ENCODE measurements at regions not wholly inside any gene's neighbourhood (a gene's known extent, or its start where the extent isn't known, plus 50 kb on each side); places are given as distances from the start of the nearest gene placed in this dataset.
"Not testable (repeated sequence)": the region's sequence is repeated elsewhere in the genome, so short reads cannot be mapped to it uniquely, and the experiment has no call there.

DNA sequence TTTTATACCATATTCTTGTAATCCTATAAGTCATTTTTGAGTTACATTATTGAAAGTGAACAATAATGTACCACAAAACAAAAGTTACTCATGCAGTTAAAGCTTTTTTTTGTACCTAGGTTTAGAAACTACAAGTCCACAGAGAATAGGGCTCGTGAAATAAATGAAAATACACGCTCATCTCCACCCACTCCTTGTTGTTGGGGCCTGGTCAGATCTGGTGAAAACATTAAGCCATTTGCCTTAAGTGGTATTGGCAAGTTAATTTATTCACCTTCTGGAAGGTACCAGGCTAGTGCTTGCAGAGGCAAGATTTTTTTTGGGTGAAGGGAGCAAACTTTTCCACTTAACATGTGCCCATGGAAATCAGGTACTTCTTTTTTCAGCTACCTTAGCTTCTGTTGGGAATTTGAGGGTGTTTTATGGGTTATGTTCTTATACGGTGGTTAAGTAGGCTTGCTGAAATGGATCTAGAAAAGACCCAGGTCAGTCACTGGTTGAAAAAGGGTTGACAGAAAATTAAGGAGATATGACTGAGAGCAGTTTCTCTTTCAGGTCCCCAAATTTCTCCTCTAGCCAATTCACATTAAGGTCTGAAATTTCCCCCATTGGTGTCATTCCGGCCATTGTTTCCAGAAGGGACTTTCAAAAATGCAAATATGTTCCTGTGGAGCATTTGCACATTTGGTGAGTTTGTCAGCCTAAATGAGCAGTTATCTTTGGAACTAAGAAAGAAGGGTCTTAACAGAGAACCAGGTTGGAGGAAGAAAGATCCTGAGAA lies 143.3 kb downstream of the KCNRG start:
- DNase-seq = no peak

DNA sequence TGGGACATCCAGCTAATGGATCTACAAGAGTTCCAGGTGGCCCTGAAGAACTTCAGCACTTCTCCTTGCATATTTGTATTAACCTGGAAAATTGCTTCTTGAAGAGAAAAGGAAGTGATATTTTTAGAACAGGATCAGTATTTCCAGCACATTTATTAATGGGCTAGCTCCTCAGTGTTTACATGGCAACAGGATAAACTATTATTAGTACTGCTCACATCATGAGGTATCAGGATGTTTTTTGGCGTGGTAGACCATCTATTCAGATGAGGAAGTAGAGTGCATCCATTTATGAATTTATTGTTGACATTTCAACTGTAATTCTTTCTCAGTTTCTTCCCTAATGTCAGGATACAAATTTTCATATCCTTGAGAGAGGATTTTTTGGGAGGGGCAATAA lies 144.4 kb downstream of the KCNRG start:
- no peak for DNase-seq

DNA sequence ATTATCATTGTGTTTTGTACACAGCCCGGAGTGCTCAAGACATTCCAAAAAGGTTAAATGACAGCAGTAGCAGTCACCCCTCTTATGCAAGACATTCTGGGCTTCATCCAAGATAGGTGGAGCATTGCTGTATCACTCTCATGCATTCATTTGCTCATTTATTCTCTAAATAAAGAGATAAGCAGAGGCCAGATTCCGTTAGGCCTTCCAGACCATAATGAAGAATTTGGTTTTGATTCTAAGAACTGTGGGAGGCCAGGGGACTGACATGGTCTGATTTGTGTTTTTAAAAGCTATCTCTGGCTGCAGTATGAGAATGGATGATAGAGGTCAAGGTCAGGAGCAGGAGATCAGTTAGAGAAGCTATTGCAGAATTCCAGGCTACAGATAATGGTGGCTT lies 145.8 kb downstream of the KCNRG start:
- no peak for DNase-seq

DNA sequence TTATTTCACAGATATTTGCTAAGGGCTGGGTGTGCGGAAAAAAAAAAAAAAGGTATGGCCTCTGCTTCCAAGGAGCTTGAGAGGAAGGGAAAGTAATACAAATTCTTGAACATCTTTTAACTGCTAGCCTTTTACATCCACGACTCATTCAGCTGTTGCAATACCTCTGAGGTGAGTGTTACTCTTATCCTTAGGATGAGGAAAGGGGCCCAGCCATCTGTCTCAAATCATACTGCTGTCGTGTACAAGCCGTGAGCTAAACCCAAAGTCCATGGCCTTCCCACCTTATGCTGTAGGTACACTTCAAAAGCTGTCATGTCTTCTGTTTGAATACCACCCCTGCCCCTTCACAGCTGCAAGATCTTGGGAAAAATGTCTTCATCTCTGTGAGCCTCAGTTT lies 146.8 kb downstream of the KCNRG start:
- DNase-seq = no peak

DNA sequence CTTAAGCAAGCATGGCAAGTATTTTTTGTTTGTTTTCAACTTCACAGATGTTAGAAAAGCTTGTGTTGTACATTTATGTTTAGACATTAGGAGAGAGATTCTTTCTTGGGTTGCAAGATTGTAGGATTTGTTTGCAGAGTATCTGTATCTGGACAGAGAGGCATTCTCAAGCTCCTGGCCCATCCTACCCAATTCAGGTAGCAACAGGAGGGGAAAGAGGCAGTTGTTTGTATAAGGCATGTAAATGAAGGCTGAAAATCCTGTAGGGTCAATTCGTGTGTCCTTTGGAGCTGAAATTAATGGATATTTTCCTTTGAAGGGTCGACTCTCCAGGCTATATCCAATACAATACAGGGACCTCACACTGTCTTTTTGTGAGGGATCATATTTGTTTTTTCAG lies 147.3 kb downstream of the KCNRG start:
- no peak for DNase-seq

DNA sequence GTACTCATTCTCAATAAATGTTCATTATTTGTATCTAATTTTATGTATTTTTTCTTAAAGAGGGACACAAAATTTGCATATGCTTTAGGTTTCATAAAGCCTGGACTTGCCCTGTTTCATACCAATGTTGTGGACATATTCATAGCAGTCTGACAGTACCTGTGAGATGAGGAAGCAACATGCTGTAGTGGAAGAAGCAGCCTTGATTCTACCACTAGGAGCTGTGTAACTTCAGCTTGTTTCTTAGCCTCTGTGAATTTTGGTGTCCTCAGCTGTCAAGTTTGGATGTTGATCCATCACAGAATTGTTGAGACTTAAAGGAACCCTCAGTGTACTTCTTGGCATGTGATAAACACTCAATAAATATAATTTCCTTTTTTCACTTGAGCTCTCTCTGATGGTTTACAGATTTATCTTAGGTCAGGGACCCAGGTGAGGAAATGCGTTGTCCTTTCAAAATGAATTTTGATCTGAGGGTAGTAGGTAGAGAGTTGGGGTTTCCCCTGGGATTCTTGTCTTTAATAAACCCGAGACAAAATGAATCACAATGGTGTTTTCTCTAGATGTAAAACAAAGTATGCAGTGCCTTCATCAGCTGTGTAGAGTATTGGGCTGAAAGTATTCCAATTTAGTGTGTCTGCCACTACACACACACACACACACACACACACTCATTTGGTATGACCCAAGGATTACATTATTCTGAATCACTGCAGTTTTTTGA lies 152.1 kb downstream of the KCNRG start:
- DNase-seq = no peak

DNA sequence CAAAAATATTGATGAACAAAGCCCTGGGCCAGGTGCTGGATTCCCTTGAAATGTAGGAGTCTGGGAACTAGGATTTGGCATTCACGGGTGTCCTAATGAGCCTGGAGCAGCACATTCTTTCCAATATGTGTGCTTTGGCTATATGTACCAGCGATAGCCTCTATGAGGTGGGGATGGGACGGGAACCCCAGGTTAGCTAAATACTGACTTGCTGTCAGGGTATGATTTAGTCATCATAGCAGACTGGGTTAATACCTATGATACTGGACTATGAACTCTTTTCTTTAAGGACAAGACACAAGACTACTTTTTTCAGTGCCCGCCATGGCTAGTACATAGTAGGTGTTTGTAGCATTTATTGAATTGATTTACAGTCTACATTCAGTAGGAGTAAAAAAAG lies 152.7 kb downstream of the KCNRG start:
- DNase-seq = no peak

DNA sequence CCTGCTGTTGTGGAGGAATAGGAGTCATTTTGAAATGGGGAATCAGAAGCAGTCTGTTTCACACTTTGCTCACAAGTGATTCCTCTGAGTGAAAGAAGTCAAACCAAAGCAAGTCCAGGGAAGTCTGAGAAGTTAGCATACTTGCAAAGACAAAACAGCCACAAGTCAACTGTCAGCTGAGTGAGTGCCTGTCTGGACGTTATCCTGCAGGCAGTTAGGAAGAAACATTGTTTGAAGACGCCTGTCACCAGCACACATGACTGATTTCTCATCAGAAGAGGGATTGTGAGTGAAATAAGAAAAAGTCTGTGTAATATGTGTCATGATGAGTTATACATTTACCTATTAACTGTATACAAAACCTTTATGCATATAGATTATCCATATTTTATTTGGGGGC lies 153.5 kb downstream of the KCNRG start:
- DNase-seq = no peak

DNA sequence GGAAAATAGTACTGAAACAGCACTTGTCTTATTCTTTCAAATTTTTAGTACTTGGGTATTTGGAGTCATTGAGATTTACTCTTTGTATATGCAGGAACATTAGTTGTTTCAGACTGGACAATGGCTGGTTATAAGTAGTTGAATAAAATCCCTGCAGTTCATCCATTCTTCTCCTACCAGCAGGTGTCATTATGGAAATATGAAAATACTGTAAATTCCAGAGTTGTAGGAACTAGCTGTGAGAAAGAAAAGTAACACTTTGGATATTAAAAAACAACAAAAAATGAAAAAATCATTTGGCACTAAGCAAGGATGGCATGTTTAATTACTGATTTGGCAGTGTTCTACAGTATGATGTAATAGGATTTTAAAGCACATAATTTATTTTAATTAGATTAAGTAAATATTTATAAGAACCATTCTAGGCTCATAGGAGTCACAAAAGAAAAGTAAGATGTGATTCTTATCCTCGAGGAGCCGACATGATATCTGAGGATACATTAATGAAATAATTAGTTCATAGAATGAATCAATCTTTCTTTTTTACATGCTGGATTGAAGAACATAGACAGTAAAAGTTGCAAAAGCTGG lies 155.3 kb downstream of the KCNRG start:
- no peak for DNase-seq

DNA sequence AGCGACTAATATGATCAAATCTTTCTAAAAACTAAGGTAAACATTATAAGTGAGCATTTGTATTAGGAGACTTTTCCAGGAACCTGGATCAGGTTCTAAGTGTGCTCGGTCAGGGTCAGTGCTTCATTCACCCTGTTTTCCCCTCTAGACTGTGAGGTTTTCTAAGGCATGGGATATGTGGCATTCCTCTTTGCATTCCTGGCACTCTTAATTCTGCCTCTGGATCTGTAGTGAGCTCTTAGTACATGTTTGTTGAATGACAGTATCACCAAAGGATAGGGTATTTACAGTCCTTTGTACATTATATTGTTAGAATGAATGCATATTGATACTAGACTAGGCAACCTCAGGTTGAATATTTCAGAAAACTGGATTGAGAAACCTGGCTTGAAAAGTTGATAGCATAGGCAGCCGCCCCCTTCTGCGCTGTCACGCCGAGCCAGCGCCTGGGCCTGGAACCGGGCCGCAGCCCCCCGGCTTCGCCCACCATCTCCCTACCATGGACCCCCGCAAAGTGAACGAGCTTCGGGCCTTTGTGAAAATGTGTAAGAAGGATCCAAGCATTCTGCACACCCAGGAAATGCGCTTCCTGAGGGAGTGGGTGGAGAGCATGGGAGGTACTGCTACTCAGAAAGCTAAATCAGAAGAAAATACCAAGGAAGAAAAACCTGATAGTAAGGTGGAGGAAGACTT lies 156.5 kb downstream of the KCNRG start:
- DNase-seq = no peak

DNA sequence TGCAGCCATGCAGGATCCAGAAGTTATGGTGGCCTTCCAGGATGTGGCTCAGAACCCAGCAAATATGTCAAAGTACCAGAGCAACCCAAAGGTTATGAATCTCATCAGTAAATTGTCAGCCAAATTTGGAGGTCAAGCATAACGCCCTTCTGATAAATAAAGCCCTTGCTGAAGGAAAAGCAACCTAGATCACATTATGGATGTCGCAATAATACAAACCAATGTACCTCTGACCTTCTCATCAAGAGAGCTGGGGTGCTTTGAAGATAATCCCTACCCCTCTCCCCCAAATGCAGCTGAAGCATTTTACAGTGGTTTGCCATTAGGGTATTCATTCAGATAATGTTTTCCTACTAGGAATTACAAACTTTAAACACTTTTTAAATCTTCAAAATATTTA lies 157.8 kb downstream of the KCNRG start:
- DNase-seq = not testable (repeated sequence)

DNA sequence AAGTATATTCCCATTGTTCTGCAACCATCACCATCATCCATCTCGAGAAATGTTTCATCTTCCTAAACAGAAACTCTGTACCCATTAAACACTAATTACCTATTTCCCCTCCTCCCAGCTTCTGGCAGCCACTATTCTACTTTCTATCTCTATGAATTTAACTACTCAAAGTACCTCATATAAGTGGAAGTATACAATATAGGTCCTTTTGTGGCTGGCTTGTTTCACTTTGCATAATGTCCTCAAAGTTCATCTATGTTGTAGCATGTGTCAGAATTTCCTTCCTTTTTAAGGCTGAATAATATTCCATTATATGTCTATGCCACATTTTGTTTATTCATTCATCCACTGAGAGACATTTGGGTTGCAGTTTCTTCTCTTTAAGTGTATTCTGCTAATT lies 159.4 kb downstream of the KCNRG start:
- no peak for DNase-seq

DNA sequence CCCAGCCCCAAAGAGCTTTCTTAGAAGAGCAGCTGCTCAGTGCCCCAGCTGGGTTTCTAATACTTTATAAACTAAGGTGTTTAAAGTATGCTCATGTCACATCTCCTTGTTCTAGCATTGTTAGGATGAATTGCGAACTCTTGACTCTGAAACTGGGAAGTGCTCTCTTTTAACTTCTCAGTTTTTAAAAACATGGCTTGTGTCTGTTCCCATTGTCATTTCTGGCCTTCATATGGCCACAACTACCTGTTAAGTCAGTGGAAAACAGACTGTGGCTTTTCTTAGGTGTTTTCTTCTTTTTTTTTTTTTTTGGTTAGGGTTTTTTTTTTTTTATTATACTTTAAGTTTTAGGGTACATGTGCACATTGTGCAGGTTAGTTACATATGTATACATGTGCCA lies 164.7 kb downstream of the KCNRG start:
- DNase-seq = no peak

DNA sequence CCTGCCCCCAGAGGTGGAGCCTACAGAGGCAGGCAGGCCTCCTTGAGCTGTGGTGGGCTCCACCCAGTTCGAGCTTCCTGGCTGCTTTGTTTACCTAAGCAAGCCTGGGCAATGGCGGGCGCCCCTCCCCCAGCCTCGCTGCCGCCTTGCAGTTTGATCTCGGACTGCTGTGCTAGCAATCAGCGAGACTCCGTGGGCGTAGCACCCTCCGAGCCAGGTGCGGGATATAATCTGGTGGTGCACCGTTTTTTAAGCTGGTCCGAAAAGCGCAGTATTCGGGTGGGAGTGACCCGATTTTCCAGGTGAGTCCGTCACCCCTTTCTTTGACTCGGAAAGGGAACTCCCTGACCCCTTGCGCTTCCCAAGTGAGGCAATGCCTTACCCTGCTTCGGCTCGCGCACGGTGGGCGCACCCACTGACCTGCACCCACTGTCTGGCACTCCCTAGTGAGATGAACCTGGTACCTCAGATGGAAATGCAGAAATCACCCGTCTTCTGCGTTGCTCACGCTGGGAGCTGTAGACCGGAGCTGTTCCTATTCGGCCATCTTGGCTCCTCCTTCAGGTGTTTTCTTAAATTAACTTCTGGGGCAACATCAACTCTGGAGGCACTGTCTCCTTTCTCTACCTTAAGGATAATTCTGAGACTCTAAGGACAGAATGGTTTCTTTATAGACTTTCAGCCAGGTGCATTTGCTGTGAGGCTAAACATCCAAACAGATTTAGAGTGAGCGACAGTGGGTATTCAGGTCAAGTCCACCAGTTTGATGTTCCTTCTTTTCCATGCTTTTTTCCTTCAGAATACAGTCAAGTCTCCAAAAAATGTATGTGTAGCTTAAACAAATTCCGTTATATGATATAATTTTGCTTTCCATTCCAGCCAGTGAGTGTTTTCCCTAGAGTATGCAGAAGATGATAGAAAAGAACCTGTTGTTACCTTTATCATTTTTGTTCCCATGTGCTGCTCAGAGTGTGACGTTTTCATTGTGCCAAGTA lies 170.8 kb downstream of the KCNRG start:
- not testable (repeated sequence) for DNase-seq

DNA sequence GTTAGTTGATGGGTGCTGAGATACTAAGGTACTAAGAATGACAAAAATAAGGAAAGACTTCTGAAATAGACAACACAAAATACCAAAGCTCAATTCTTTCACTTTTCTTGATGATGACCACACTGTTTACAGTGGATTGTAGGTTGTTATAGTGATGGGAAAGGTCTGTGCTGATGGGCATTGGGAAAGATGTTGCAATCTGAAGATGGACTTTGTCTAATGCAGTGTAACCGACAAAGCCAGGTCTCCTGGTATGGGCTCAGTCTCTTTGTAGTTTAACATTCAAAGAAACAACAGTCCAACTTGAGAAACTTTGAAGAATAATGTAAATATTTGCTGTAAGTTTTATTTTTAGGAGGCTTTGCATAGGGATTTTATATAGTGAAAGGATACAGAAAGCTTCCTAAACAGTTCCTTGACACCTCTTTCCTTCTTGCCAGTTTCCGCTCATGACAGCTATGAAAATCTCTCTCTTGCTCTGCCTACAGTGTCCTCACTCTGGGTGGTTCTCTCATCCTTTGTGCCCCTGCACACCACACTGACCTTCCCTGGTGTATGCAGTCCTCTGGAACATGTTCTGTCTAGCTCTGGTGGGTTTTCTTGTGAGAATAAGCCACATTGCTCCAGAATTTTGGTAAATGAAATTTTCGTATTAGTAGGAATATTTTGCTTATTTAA lies 172.2 kb downstream of the KCNRG start:
- DNase-seq = no peak

DNA sequence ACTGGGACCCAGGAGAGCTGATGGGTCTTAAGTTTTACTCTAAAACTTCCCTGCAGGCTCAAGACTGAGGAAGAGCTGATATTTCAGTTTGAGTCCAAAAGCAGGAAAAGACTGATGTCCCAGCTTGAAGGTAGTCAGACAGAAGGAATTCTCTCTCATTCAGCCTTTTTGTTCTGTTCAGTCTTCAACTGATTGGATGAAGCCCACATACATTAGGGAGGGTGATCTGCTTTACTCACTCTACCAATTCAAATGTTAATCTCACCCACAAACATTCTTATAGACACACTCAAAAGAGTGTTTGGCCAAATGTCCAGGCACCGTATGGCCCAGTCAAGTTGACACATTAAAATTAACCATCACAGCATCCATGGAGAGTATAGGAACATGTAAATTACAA lies 173.5 kb downstream of the KCNRG start:
- DNase-seq = no peak

DNA sequence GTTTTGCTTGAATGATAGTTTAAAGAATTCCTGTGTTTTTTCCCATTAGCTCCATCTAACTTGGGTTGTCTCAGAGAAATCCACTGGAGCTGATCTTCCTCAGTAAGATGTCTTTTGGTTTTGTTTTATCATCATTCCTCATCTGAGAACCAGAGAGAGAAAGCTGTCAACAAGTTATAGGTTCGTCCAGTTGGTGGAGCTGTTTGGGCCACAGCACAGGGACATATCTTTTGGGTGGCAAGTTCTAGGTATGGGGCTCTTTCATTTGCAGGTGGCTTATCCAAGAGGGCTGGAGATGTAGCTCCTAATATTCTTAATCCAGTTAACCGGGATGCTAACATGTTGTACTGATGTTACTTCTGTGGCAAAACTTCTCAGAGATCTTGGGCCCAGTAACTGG lies 174.2 kb downstream of the KCNRG start:
- DNase-seq = no peak

DNA sequence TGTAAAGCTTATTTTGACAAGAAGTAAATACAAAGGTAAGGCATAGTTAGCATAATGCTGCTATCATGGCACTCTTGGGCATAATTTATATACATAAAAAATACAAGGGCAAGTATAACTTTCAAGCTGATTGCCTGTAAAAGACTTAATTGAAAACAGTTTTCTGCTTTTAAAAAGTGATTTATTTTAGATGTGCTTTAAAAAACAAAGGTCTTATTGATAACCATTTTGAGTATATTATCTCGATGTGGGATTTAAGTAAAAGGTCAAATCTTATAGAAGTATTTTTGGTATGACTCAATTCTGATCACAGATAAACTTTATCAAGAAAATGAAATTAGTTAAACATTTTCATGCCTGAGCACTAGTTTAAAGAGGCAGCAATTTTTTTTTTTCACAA lies 175.8 kb downstream of the KCNRG start:
- no peak for DNase-seq

DNA sequence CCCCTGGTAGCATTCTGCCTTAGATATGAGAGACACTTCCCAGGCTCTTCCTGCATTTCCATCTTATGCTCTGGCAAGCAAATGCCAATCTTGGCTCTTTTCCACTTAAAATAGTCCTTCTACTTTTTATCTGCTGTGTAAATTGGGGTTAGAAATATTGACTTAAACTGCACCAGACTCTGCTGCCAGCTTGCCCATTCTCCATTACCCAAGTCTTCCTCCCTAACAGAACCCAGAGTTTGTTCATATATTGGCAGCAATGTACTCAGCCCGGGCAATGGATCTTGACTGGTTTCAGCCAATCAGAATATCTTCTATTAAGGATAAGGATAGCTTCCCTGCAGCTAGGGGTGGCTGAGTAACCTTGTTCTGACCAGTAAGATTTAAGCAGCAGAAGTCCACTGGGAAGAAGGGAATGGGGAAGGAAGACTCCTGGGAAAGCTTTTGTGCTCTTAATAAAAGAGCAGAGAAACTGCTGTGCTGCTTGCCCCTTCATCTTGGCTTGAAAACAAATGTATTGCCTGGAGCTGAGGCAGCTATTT lies 177.1 kb downstream of the KCNRG start:
- DNase-seq = no peak

DNA sequence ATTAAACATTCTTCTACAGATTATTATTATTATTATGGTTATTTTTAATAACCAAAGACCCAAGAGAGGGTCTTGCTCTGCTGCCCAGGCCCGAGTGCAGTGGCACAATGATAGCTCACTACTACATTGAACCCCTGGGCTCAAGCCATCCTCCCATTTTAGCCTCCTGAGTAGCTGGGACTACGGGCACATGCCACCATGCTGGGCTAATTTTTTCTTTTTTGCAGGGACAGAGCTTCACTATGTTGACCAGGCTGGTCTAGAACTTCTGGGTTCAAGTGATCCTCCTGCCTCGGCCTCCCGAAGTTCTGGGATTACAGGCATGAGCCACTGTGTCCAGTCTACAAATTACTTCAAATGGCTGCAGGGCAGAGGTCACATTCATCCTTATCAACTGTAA lies 179.8 kb downstream of the KCNRG start:
- no peak for DNase-seq

DNA sequence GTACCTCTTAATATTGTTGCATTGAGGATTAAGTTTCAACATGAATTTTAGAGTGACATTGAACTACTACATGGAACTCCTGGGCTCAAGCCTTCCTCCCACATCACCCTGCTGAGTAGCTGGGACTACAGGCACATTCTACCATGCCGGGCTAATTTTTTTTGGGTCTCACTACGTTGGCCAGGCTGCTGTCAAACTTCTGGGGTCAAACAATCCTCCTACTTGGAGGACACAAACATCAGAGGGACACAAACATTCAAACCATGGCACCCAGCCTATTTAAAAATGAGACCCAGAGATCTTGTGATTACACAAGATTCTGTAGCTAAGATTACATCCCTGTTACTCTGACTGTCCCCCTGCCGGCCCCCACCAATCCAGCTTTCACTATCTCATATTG lies 180.9 kb downstream of the KCNRG start:
- DNase-seq = no peak

DNA sequence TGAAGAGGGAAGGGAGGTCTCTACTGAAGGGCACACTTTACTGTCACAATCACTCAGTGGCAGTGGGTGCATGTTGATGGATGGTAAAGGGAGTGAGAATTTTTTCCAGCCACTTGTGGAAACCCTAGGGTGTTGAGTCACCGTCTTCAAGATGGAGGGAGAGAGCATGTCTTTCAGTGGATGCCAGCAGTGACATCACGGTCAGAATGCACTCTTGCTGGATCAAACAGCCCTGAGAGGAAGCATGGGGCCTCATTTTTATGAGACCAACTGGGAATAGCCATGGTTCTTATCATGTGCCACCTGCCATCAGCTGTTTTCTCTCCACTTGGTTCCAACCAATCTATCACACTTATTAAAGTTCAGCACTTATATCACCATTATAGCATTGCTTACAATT lies 182.5 kb downstream of the KCNRG start:
- DNase-seq = no peak
